GM12872 (cell line): ENCODE measurements at regions not wholly inside any gene's neighbourhood (a gene's known extent, or its start where the extent isn't known, plus 50 kb on each side); places are given as distances from the start of the nearest gene placed in this dataset.

Experiments used
- TF ChIP-seq, protein P1 (sequence below): IDR thresholded peaks from 3 replicates; pipeline ENCODE4 v1.5.1; 2011; ENCODE audit warnings: low read depth, mild to moderate bottlenecking, low read length, moderate library complexity; ENCODE audit not compliant: insufficient read depth

- TF ChIP-seq, protein P1, sequence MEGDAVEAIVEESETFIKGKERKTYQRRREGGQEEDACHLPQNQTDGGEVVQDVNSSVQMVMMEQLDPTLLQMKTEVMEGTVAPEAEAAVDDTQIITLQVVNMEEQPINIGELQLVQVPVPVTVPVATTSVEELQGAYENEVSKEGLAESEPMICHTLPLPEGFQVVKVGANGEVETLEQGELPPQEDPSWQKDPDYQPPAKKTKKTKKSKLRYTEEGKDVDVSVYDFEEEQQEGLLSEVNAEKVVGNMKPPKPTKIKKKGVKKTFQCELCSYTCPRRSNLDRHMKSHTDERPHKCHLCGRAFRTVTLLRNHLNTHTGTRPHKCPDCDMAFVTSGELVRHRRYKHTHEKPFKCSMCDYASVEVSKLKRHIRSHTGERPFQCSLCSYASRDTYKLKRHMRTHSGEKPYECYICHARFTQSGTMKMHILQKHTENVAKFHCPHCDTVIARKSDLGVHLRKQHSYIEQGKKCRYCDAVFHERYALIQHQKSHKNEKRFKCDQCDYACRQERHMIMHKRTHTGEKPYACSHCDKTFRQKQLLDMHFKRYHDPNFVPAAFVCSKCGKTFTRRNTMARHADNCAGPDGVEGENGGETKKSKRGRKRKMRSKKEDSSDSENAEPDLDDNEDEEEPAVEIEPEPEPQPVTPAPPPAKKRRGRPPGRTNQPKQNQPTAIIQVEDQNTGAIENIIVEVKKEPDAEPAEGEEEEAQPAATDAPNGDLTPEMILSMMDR, result no peak
Measured at GRCh38 chr1:82515650-82516049, 714.9 kb downstream of the ADGRL2 start.

DNA sequence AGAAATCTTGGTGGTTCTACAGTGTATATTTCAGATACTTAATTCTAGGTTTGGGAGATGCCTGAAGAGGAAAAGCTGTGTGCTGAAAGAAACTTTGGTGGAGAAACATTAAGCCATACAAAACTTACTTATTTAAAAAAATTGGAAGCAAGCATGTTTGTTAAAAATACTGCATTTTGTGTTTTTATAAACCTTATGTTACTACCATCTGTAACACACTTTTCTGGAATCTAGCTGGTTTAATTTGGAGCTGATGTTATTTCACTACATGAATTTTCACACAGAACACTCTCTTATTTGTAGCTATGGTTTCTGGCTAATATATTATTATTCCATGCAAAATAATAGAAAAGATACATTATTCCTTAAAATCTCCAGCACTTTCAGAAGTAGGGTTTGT lies 710.7 kb downstream of the ADGRL2 start:
- TF ChIP-seq, protein P1, result no peak

GRCh38 chr1:82510431-82510830 lies 709.7 kb downstream of the ADGRL2 start:
- TF ChIP-seq, protein P1, result no peak

GRCh38 chr1:82507011-82507410 lies 706.3 kb downstream of the ADGRL2 start:
- TF ChIP-seq, protein P1, result no peak

DNA sequence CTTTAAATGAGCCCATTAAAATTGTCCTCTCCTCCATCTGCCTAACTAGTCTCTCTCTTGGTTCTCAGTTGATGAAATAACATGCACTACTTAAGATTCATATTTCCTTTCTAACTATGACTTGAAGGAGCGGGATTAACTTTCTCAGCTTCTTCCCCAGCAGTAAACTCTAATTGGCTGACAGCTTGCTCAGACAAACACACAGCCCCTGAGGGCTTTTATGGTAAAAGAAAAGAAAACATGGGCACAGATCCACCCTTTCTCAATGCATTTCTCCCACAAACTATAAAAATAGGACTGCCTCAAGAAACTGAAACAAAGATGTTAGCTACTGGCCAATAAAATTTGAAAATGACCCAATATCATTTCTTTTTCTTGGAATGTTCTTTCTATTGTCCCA lies 703.1 kb downstream of the ADGRL2 start:
- TF ChIP-seq, protein P1, result no peak

DNA sequence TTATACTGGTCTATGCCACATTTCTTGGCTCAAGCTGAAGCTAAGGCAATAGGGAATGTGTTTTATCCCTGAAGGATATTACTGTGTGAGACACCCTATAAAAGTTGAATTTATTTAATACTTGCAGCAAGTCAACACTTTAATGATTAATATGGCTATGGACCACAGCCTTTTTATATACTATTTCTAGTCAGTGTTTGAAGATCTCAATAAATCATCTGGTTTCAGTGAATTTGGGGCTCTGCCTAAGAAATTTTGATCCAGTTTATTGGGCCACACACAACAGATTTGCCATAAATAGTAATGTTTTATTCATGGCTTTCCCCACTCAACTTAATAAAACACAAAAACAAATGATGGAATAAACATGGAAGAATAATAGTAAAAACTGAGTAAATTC lies 698.3 kb downstream of the ADGRL2 start:
- TF ChIP-seq, protein P1, result no peak

- TF ChIP-seq, protein P1, result no peak
Measured at GRCh38 chr1:82494117-82494516, 693.4 kb downstream of the ADGRL2 start.

DNA sequence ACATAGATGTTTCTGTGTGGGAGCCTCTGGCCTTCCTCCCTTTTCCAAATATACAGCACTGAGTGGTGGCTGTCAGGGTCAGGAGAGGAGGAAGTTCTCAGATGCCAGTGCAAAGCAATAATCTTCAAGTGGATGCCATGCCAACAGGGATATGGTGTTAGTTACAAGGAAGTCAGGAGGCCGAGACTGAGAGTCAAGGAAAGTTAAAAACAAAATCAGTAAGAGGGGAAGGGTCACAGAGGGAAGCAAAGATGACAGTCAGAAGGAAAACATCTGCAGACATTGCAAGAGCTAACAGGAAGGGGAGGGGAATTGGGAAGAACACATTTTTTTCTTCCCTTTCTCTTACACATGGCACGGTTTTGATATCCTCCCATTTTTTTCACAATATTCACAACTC lies 691.4 kb downstream of the ADGRL2 start:
- TF ChIP-seq, protein P1, result no peak
